Neural cell (in vitro differentiated cells): ENCODE measurements at regions not wholly inside any gene's neighbourhood (a gene's known extent, or its start where the extent isn't known, plus 50 kb on each side); places are given as distances from the start of the nearest gene placed in this dataset.

Experiments
- H2AFZ ChIP-seq: fragments of 200-600, 300-800 bp; sonication (generic), shearing (Covaris generic); 2 replicates; pipeline ENCODE4 v1.6.0; 2014; ENCODE audit warnings: low read depth, mild to moderate bottlenecking, antibody characterized with exemption, low read length, moderate library complexity
- H3F3A ChIP-seq: fragments of 200-600 bp; shearing (Covaris generic); 2 replicates; pipeline ENCODE4 v1.6.1; 2016; ENCODE audit warnings: mild to moderate bottlenecking, moderate library complexity, mixed read lengths, antibody characterized with exemption, low read length; ENCODE audit not compliant: insufficient read depth, poor library complexity, severe bottlenecking
- H3K27ac ChIP-seq: fragments of 200-600, 300-800 bp; sonication (generic), shearing (Covaris generic); 2 replicates; pipeline ENCODE4 v1.5.1; 2014; ENCODE audit warnings: mild to moderate bottlenecking, low read length, moderate library complexity
- H3K27me3 ChIP-seq: fragments of 300-800, 200-600 bp; sonication (generic), shearing (Covaris generic); 2 replicates; pipeline ENCODE4 v1.6.0; 2014; ENCODE audit warnings: mild to moderate bottlenecking, low read depth, low read length, moderate library complexity; ENCODE audit not compliant: insufficient read depth
- H3K36me3 ChIP-seq: fragments of 300-800, 200-600 bp; sonication (generic), shearing (Covaris generic); 2 replicates; pipeline ENCODE4 v1.5.1; 2014; ENCODE audit warnings: mild to moderate bottlenecking, antibody characterized with exemption, low read length, moderate library complexity; ENCODE audit not compliant: insufficient read depth
- H3K4me2 ChIP-seq: fragments of 300-800, 200-600 bp; sonication (generic), shearing (Covaris generic); 2 replicates; pipeline ENCODE4 v1.6.0; 2014; ENCODE audit warnings: mild to moderate bottlenecking, low read length
- H3K4me3 ChIP-seq: fragments of 300-800, 200-600 bp; sonication (generic), shearing (Covaris generic); 2 replicates; pipeline ENCODE4 v1.5.1; 2014; ENCODE audit warnings: mild to moderate bottlenecking, low read length, moderate library complexity
- H3K79me2 ChIP-seq: fragments of 200-600 bp; shearing (Covaris generic); replicated peaks from 2 replicates; pipeline ENCODE4 v1.6.0; 2014; ENCODE audit warnings: mild to moderate bottlenecking, low read length, moderate library complexity; ENCODE audit not compliant: insufficient read depth
- H3K9ac ChIP-seq: fragments of 300-800, 200-600 bp; sonication (generic), shearing (Covaris generic); 2 replicates; pipeline ENCODE4 v1.6.1; 2016; ENCODE audit warnings: mild to moderate bottlenecking, low read length, mixed read lengths
- H3K9me2 ChIP-seq: fragments of 200-600 bp; shearing (Covaris generic); 2 replicates; pipeline ENCODE4 v1.6.1; 2016; ENCODE audit warnings: mild to moderate bottlenecking, low read length, mixed read lengths; ENCODE audit not compliant: insufficient read depth
- H3K9me3 ChIP-seq: fragments of 200-600, 300-800 bp; sonication (generic), shearing (Covaris generic); 2 replicates; pipeline ENCODE4 v1.6.1; 2016; ENCODE audit warnings: mild to moderate bottlenecking, mixed run types, low read length, moderate library complexity, mixed read lengths
- H4K20me1 ChIP-seq: fragments of 200-600 bp; shearing (Covaris generic); 2 replicates; pipeline ENCODE4 v1.6.1; 2016; ENCODE audit warnings: mild to moderate bottlenecking, mixed run types; ENCODE audit not compliant: insufficient read depth
- EP300 ChIP-seq: fragments of 450-650 bp; conservative IDR thresholded peaks from 2 replicates; pipeline ENCODE4 v1.6.1; 2014; ENCODE audit warnings: antibody characterized with exemption, mild to moderate bottlenecking, moderate library complexity; ENCODE audit not compliant: poor library complexity, severe bottlenecking
- EZH2 ChIP-seq: fragments of 200-600, 300-800 bp; shearing (Covaris generic), sonication (generic); IDR thresholded peaks from 2 replicates; pipeline ENCODE4 v1.6.1; 2014; ENCODE audit warnings: antibody characterized with exemption, low read length, borderline replicate concordance, mild to moderate bottlenecking; ENCODE audit not compliant: insufficient read depth, poor library complexity, severe bottlenecking
- MXI1 ChIP-seq: fragments of 450-650 bp; conservative IDR thresholded peaks from 2 replicates; pipeline ENCODE4 v1.6.1; 2014; ENCODE audit warnings: antibody characterized with exemption, mild to moderate bottlenecking; ENCODE audit not compliant: poor library complexity, severe bottlenecking
- POLR2AphosphoS5 ChIP-seq: IDR thresholded peaks from 2 replicates; pipeline ENCODE4 v1.6.1; 2012
- RAD21 ChIP-seq: fragments of 450-650 bp; conservative IDR thresholded peaks from 2 replicates; pipeline ENCODE4 v1.6.1; 2014; ENCODE audit warnings: antibody characterized with exemption, mild to moderate bottlenecking, moderate library complexity
- SMC3 ChIP-seq: fragments of 450-650 bp; conservative IDR thresholded peaks from 2 replicates; pipeline ENCODE4 v1.6.1; 2014; ENCODE audit warnings: antibody characterized with exemption, mild to moderate bottlenecking, moderate library complexity; ENCODE audit not compliant: poor library complexity
- TAF1 ChIP-seq: IDR thresholded peaks from 2 replicates; pipeline ENCODE4 v1.6.1; 2012; ENCODE audit warnings: low read depth
- TF ChIP-seq, protein P1 (sequence below): fragments of 450-650 bp; IDR thresholded peaks from 2 replicates; pipeline ENCODE4 v1.5.1; 2014; ENCODE audit warnings: antibody characterized with exemption, mild to moderate bottlenecking, moderate library complexity; ENCODE audit not compliant: poor library complexity, severe bottlenecking
- TF ChIP-seq, protein P2 (sequence below): IDR thresholded peaks from 2 replicates; pipeline ENCODE4 v1.6.1; 2012; ENCODE audit warnings: borderline replicate concordance

DNA sequence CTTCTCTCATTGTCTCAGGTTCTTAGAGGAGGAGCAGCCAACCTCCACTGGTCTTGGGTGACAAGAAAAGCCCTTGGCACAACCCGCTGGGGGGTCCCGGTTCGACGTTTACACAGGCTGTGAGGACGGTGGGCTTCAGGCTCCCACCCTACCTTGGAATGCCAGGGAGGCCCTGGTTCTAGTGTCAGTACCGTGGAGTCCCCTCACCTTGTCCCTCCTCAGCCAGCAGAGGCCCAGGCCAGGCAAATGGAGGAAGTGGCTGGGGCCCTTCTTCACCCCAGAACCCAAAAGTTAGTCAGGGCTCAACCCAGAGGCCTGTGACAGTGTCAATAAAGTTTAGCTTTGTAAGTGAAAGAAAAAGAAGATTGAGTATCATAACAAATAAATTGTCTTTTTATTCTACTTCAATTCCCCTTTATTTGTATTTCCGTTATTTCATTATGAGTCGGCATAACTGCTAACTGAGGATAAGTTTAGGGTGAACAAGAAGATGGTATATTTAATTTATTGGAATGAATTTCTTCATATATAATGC, 62.6 kb upstream of the ZSWIM2 start:
- Histone ChIP-seq H3K79me2 (no peaks in the 10 kb centered on the region), H4K20me1 (no peaks in the 10 kb centered on the region)
- TF ChIP-seq, protein P1, sequence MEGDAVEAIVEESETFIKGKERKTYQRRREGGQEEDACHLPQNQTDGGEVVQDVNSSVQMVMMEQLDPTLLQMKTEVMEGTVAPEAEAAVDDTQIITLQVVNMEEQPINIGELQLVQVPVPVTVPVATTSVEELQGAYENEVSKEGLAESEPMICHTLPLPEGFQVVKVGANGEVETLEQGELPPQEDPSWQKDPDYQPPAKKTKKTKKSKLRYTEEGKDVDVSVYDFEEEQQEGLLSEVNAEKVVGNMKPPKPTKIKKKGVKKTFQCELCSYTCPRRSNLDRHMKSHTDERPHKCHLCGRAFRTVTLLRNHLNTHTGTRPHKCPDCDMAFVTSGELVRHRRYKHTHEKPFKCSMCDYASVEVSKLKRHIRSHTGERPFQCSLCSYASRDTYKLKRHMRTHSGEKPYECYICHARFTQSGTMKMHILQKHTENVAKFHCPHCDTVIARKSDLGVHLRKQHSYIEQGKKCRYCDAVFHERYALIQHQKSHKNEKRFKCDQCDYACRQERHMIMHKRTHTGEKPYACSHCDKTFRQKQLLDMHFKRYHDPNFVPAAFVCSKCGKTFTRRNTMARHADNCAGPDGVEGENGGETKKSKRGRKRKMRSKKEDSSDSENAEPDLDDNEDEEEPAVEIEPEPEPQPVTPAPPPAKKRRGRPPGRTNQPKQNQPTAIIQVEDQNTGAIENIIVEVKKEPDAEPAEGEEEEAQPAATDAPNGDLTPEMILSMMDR: no peak
- TF ChIP-seq TAF1: no peak
- TF ChIP-seq EP300: no peak
- TF ChIP-seq SMC3: no peak
- no peak for TF ChIP-seq MXI1
- no peak for TF ChIP-seq RAD21
- TF ChIP-seq, protein P2, sequence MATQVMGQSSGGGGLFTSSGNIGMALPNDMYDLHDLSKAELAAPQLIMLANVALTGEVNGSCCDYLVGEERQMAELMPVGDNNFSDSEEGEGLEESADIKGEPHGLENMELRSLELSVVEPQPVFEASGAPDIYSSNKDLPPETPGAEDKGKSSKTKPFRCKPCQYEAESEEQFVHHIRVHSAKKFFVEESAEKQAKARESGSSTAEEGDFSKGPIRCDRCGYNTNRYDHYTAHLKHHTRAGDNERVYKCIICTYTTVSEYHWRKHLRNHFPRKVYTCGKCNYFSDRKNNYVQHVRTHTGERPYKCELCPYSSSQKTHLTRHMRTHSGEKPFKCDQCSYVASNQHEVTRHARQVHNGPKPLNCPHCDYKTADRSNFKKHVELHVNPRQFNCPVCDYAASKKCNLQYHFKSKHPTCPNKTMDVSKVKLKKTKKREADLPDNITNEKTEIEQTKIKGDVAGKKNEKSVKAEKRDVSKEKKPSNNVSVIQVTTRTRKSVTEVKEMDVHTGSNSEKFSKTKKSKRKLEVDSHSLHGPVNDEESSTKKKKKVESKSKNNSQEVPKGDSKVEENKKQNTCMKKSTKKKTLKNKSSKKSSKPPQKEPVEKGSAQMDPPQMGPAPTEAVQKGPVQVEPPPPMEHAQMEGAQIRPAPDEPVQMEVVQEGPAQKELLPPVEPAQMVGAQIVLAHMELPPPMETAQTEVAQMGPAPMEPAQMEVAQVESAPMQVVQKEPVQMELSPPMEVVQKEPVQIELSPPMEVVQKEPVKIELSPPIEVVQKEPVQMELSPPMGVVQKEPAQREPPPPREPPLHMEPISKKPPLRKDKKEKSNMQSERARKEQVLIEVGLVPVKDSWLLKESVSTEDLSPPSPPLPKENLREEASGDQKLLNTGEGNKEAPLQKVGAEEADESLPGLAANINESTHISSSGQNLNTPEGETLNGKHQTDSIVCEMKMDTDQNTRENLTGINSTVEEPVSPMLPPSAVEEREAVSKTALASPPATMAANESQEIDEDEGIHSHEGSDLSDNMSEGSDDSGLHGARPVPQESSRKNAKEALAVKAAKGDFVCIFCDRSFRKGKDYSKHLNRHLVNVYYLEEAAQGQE: no peak
- TF ChIP-seq EZH2: no peak
- no peak for TF ChIP-seq POLR2AphosphoS5

DNA sequence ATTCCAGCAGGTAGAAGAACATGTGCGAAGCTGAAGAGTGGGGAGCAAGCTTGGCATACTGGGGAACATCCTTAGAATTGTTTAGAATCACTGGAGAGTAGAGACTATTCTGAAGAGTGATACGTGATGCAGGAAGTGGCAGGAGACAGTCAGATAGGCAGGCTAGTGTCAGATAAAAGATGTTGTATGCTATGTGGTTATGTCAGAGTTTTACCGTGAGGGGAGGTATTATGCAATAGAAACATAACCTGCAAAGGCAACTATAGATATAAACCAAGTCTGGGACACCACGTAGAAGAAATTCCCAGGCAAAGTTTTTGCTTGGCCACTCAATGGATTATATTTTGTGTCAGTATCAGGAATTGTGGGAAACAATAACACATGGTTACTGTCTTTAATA, 62.0 kb upstream of the ZSWIM2 start:
- TF ChIP-seq RAD21 (no peak), TAF1 (no peak), EZH2 (no peak), EP300 (no peak), SMC3 (no peak), MXI1 (no peak), POLR2AphosphoS5 (no peak)
- TF ChIP-seq, protein P2: no peak
- TF ChIP-seq, protein P1: no peak
- Histone ChIP-seq H3F3A (no peaks in the 10 kb centered on the region), H3K9me2 (no peaks in the 10 kb centered on the region), H3K4me2 (no peak overlapping the region), H3K4me3 (no peak overlapping the region), H3K36me3 (no peaks in the 10 kb centered on the region), H4K20me1 (no peaks in the 10 kb centered on the region), H3K27ac (no peak overlapping the region), H3K9me3 (no peaks in the 10 kb centered on the region), H3K27me3 (no peaks in the 10 kb centered on the region), H2AFZ (no peak overlapping the region), H3K9ac (no peak overlapping the region), H3K79me2 (no peaks in the 10 kb centered on the region)

More for the DNA sequence above, 62.6 kb upstream of the ZSWIM2 start:
- H3K27ac ChIP-seq: no peak overlapping the region
- H3K36me3 ChIP-seq: no peaks in the 10 kb centered on the region
- no peak overlapping the region for H2AFZ ChIP-seq
- H3K27me3 ChIP-seq: no peaks in the 10 kb centered on the region
- no peak overlapping the region for H3K4me2 ChIP-seq
- H3K9ac ChIP-seq: no peak overlapping the region
- no peaks in the 10 kb centered on the region for H3K9me2 ChIP-seq
- H3F3A ChIP-seq: no peaks in the 10 kb centered on the region
- H3K4me3 ChIP-seq: no peak overlapping the region
- H3K9me3 ChIP-seq: no peaks in the 10 kb centered on the region
